ENCODE measurements at regions not wholly inside any gene's neighbourhood (a gene's known extent, or its start where the extent isn't known, plus 50 kb on each side); places are given as distances from the start of the nearest gene placed in this dataset.
"Not testable (repeated sequence)": the region's sequence is repeated elsewhere in the genome, so short reads cannot be mapped to it uniquely, and the experiment has no call there.

GRCh38 chr2:87542599-87543174 lies 205.2 kb upstream of the PLGLB2 start:
- peak; percentile 91 for DNase-seq (ENCODE audit: low read depth)

DNA sequence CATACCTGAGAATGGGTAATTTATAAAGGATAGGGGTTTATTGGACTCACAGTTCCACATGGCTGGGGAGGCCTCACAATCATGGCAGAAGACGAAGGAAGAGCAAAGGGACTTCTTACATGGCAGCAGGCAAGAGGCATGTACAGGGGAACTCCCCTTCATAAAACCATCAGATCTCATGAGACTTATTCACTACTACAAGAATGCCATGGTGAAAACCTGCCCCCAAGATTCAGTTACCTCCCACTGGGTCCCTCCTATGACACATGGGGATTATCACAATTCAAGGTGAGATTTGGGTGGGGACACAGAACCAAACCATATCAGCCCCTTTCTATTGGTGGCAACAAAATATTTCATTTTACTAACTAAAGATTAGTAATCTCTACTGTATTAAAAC lies 204.1 kb upstream of the PLGLB2 start:
- not testable (repeated sequence) for DNase-seq (ENCODE audit: low read depth)

- DNase-seq (ENCODE audit: low read depth) = not testable (repeated sequence)
Observed at GRCh38 chr2:87547106-87547505, 200.8 kb upstream of the PLGLB2 start.

DNA sequence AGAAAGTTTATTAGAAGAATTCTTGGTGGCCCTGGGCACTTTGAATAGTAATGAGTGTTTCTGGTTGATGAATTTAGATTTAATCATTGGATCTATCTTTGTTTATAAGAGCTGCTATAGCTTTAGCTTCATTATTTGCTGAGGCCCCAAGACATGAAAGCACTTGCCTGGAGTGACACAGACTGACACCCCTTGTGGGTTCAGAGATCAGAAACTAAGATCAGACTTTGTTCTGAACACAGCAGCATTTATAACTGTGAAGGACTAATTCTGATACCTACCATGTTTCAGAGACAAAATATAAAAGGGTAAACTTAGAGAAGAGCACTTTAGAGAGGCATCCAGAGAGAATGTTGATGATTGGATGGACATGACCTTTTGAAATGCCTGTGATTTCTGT lies 199.9 kb upstream of the PLGLB2 start:
- not testable (repeated sequence) for DNase-seq (ENCODE audit: low read depth)

DNA sequence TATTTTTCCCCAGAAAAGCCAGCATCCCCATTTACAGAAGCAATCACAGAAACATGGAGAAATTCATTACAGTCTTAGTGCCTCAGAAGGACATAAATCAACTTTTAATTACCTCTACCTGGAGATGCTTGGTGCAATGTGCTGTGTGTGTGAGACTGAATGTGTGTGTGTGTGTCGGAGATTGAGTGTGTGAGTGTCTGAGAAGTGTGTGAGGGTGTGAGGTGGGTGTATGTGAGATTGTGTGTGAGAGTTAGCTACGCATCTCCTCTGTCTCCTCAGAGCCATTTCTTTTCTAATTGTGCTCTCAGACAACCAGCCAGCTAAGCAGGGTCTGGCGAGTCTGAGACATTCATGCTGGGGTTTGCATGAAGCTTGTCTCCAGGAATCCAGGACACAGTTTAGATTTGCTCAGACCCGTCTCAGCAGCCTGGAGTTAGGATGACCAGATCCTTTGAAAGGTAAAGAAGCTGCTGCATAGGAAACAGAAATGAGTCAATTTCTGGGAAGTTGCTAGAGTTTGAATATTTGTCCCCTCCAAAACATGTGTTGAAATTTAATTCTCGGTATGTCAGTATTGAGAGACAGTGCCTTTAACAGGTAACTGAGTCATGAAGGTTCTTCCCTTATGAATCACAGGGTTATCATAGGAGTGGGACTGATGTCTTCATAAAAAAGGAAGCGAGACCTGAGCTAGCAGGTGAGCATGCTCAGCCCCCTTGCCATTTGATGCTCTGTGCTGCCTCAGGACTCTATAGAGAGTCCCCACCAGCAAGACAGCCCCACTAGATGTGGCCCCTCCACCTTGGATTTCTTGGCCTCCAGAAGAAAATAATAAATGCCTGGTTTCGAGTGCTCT lies 199.0 kb upstream of the PLGLB2 start:
- not testable (repeated sequence) for DNase-seq (ENCODE audit: low read depth)

DNA sequence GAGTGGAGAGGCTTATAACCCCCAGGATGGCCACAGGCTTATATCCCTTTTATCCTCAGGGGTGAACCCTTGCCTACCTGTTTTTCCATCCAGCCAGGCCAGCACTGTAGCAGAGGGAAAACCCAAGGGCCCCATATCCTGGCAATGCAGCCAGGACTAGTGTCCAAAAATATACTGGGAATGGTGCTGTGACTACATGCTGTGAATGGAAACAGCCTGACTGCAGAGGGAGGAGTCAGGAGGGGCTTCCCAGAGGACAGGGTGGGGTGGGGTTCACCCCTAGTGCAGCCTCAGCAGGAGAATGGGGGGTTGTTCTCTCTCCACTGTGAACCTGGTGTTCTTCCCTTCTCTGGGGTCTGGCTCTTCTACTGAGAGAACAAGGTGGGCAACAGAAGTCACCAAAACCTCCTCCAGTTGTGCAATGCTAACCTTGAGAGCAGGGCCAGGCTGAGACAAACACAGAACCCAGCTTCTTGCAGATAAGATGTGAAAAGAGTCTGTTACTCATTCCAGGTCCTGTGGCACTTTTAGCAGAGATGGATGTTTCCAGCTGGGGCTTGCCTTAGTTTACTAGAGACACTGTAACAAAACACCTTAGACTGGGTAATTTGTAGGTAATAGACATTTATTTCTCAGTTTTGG lies 198.2 kb upstream of the PLGLB2 start:
- not testable (repeated sequence) for DNase-seq (ENCODE audit: low read depth)

GRCh38 chr2:87554678-87555077 lies 193.2 kb upstream of the PLGLB2 start:
- not testable (repeated sequence) for DNase-seq (ENCODE audit: low read depth)

DNA sequence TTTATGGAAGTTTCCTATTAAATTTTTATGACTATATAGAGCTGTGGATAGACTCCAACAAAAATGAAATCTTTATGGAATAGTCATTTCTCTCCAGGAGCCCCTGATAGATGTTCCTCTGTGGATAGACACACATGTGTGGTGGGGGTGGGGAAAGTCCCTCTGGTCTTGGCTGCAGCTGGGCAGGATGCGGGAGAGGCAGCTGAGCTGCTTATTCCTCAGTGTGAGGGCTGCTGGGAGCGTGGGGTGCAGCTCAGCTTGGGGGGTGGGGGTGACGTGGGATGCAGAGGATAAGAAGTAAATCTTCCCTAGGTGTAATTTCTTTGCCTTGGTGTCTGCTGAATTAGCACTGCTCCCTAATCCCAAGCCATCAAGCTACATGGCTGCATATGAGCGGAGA lies 192.8 kb upstream of the PLGLB2 start:
- not testable (repeated sequence) for DNase-seq (ENCODE audit: low read depth)

DNA sequence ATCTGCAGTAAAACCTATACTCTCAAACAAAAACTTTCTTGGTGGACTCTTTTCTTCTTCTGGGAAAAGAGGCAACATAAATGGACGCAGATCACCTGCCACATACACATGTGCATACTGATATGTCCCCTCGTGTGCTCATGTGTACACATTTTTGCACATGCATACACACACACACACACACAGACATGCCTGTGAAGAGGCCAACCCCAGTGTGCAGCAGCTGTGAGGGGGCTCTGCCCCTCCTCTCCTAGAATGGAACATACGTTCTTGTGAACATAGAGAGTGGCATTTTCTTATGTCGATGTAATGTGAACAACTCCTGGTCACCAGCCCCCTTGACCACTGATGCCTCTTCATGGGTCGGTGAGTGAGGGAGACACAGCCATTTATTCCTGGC lies 188.9 kb upstream of the PLGLB2 start:
- not testable (repeated sequence) for DNase-seq (ENCODE audit: low read depth)

DNA sequence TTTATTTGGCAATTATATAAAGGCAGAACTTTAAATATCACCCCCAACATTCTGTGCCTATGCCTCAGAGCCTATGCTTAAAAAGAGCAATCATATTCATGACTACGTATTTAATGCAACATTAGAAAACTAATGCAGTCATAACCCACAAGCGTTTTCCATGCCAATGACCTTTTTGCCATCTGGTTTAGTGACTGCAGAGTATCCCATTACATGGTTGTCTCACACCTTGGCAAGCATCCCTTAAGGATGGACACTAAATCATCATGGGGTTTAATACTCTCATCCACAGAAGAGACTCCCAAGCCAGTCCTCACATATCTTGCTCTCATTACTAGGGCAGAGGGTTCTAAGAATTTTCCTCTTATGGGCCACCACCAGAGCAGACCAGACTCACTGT lies 188.2 kb upstream of the PLGLB2 start:
- not testable (repeated sequence) for DNase-seq (ENCODE audit: low read depth)

GRCh38 chr2:87565116-87565515 lies 182.8 kb upstream of the PLGLB2 start:
- not testable (repeated sequence) for DNase-seq (ENCODE audit: low read depth)

GRCh38 chr2:87566531-87566930 lies 181.4 kb upstream of the PLGLB2 start:
- DNase-seq (ENCODE audit: low read depth) = not testable (repeated sequence)

- not testable (repeated sequence) for DNase-seq (ENCODE audit: low read depth)
Observed at GRCh38 chr2:87567093-87567492, 180.8 kb upstream of the PLGLB2 start.

DNA sequence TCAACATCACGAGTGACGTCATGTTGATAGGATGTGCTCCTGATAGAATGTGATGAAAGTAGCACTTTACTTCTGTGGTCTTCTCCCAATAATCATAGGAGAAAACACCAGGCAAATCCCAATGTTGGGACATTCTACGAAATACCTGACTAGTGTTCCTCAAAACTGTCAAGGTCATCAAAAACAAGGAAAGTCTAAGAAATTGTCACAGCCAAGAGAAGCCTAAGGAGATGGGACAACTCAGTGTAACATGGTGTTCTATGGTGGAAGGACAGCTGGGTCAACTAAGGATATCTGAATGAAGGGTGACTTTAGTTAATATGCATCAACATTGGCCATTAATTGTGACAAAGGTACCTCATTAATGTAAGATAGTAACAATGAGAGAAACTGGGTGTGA lies 180.0 kb upstream of the PLGLB2 start:
- DNase-seq (ENCODE audit: low read depth) = not testable (repeated sequence)

- peak; percentile 27 for DNase-seq (ENCODE audit: low read depth)
Observed at GRCh38 chr2:87568554-87569278, 179.2 kb upstream of the PLGLB2 start.

DNA sequence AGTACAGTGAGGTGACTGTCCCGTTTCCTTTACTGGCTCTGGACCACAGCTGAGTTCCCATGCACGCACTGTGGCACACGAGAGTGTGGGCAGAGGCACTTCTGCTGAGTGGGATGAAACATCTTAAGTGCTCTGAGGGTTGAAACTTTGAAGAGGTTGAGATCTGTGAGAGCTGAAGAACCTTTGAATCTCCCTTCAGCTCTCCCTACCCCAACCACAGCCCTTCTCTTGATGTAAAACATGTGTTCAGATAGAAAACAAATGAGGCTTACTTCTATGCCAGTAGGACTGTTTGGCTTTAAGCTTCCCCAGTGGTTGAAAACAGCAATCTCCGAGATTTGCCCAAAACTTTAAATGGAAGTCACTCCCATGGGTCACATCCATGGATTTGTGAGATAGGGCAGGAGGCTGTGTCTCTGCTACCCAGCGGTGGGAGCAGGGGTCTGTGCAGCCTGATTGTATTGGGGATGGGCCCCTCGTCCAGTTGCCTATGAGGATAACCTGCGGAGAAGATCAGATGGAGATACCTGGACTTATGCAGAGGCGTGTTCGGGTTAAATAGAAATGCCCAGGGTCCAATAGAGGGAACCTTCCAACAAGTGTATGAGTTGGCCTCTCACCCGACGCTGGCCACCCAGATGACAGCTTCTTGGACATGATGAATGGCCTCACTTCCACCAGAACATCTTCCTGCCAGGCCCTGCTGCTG lies 178.0 kb upstream of the PLGLB2 start:
- not testable (repeated sequence) for DNase-seq (ENCODE audit: low read depth)

- DNase-seq (ENCODE audit: low read depth) = not testable (repeated sequence)
Observed at GRCh38 chr2:87571889-87572465, 175.9 kb upstream of the PLGLB2 start.

DNA sequence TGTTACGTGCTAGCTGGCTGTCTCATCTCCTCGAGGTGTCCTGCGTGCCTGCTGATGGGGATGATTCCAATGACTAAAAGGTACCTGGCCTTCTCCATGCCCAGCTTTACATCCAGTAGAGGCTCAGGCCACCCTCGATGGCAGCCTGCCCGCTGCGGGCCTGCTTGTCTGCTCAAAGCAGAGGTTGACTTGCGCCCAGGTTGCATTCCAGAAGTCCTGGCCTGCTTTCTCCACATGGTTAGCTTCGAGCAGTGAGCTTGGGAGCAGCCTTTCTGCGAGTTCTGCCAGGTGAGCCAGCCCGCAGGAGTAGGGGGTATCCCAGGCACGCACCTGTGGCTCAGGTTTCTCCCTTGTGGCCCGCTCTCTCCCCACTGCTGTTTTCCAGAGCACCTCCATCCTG lies 175.0 kb upstream of the PLGLB2 start:
- not testable (repeated sequence) for DNase-seq (ENCODE audit: low read depth)

GRCh38 chr2:87573386-87574192 lies 174.3 kb upstream of the PLGLB2 start:
- DNase-seq (ENCODE audit: low read depth) = not testable (repeated sequence)

All from CMK (cell line).